ENCODE measurements at regions not wholly inside any gene's neighbourhood (a gene's known extent, or its start where the extent isn't known, plus 50 kb on each side); places are given as distances from the start of the nearest gene placed in this dataset.
"Not testable (repeated sequence)": the region's sequence is repeated elsewhere in the genome, so short reads cannot be mapped to it uniquely, and the experiment has no call there.

- no peak for DNase-seq (ENCODE audit: low read depth)
Observed at GRCh38 chr3:21238661-21239060, 512.3 kb downstream of the ZNF385D start.

DNA sequence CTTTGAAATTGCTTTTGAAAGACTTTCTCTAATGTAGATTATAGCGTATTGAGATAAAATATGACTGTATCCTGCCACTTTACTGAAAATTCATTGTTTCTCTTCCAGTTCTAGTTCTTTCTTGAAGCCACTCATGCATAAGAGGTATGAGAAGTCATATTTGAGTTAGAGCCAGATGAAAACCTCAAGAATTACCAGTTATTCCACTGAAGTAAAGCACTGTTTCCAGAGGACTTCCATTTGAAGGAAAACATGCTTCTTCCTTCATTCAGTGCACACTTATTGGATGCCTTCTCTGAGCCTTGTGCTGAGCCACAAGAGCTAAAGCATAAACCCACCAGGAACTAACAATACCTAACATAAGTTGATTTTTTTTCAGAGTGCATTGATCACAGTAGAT lies 513.4 kb downstream of the ZNF385D start:
- DNase-seq (ENCODE audit: low read depth), result no peak

- DNase-seq (ENCODE audit: low read depth), result no peak
Observed at GRCh38 chr3:21235491-21235890, 515.5 kb downstream of the ZNF385D start.

- no peak for DNase-seq (ENCODE audit: low read depth)
Observed at GRCh38 chr3:21234933-21235332, 516.1 kb downstream of the ZNF385D start.

GRCh38 chr3:21229426-21230135 lies 521.4 kb downstream of the ZNF385D start:
- DNase-seq (ENCODE audit: low read depth), result no peak

GRCh38 chr3:21226086-21226485 lies 524.9 kb downstream of the ZNF385D start:
- no peak for DNase-seq (ENCODE audit: low read depth)

DNA sequence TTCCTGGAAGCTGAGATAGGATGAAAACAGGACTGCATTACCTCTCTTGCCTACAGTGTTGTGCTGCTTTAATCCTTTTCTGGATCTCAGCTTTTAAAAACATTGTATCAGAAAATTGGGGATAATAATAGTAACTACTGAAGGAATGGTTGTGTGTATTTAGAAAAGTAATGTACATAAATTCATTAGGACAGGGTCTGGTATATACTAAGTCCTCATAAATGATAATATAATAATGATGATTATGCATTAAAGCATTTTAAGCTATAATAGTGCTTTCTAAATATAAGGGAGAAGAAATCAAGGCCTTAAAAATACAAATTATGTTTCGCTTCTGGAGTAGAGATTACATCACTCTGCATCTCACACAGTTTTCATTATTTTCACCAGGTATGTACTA lies 530.1 kb downstream of the ZNF385D start:
- no peak for DNase-seq (ENCODE audit: low read depth)

DNA sequence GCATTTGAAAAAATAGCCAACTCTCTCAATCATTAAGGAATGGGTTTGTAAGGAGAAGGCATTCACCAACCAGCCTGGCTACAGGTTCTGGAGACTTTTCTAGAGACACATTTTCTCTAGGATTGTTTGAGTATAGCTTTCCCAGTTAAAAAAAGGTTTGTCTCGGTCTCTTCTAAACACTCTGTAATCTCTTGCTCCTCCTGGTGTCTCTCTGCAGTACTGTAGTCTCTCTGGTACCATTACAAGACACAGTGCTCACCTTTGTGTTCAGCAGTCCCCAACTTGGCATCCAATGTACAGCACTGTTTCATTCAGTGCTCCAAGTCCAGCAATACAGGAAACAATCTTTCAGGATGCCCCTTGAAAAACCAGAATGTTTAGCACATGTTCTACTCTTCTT lies 534.4 kb downstream of the ZNF385D start:
- no peak for DNase-seq (ENCODE audit: low read depth)

GRCh38 chr3:21204122-21204521 lies 546.9 kb downstream of the ZNF385D start:
- DNase-seq (ENCODE audit: low read depth), result not testable (repeated sequence)

DNA sequence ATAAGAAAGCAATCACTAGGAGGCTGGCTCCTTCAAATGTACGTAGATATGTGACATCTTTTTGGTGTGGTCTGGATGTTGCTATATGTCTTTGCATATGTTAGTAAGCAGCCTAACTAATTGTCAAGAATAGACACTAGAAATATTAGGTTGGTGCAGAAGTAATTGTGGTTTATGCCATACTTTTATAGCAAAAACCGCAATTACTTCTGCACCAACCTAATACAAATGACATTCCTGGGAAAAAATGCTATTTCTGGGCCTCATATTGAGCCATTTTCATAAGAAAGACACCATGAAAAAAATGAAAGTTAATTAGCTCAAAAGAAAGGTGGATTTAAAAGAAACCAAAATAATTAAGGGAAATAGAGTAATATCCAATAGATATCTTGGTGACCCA lies 555.8 kb downstream of the ZNF385D start:
- DNase-seq (ENCODE audit: low read depth), result no peak

GRCh38 chr3:21194036-21194435 lies 557.0 kb downstream of the ZNF385D start:
- DNase-seq (ENCODE audit: low read depth), result not testable (repeated sequence)

GRCh38 chr3:21188459-21188858 lies 562.6 kb downstream of the ZNF385D start:
- no peak for DNase-seq (ENCODE audit: low read depth)

- no peak for DNase-seq (ENCODE audit: low read depth)
Observed at GRCh38 chr3:21185816-21186314, 565.1 kb downstream of the ZNF385D start.

- DNase-seq (ENCODE audit: low read depth), result no peak
Observed at GRCh38 chr3:21174461-21174860, 576.5 kb downstream of the ZNF385D start.

DNA sequence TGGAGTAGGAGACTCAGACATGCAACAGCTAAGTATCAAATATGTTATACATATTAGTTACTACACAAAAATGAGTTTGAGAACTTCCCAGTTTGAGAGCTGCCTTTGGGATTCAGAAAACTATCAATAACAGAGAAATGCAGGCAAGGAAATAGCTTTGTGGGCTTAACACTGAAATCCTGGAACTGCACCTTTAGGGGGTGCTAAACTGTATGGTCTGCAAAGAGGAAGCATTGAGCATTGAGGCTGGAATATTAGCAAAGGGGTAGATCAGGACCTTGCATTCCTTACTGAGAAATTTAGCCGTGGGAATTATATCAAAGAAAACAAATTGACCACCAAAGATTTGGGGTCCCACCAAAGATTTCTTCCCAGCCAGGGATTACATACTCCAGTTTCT lies 580.0 kb downstream of the ZNF385D start:
- DNase-seq (ENCODE audit: low read depth), result no peak

GRCh38 chr3:21169948-21170347 lies 581.1 kb downstream of the ZNF385D start:
- DNase-seq (ENCODE audit: low read depth), result no peak

- no peak for DNase-seq (ENCODE audit: low read depth)
Observed at GRCh38 chr3:21168471-21168870, 582.5 kb downstream of the ZNF385D start.

DNA sequence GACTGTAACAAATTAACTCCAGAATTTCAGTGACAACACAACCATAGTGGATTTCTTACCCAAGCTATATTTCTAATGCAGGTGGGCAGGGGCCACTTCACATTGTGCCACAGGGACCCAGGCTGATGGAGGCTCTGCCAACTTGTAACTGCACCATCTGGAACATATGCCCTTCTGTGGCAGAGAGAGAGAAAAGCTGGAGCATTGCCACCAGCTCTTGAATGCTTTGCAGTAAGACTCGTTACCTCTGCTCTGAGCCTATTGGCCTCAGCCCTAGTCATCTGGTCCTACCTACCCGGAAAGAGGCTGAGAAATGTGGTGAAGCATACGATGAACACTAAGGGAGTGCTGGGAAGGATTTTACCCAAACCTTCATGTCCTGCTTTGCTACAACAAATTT lies 587.1 kb downstream of the ZNF385D start:
- no peak for DNase-seq (ENCODE audit: low read depth)

GRCh38 chr3:21159543-21159906 lies 591.5 kb downstream of the ZNF385D start:
- DNase-seq (ENCODE audit: low read depth), result no peak

GRCh38 chr3:21158861-21159542 lies 592.0 kb downstream of the ZNF385D start:
- no peak for DNase-seq (ENCODE audit: low read depth)

DNA sequence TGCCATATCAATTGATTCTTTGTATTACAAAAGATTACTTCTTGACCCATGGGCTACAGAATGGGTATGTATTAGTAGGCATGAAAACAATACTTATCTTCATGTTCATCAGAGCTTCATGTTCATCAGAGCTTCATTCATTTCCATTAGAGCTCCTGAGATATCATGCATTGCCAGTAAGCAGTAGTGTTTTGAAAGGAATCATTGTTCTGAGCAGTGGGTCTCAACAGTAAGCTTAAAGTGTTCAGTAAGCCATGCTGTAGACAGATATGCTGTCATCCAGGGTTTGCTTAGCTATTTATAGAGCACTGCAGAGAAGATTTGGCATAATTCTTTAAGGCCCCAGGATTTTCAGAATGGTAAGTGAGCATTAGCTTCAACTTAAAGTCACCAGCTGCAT lies 596.1 kb downstream of the ZNF385D start:
- no peak for DNase-seq (ENCODE audit: low read depth)

DNA sequence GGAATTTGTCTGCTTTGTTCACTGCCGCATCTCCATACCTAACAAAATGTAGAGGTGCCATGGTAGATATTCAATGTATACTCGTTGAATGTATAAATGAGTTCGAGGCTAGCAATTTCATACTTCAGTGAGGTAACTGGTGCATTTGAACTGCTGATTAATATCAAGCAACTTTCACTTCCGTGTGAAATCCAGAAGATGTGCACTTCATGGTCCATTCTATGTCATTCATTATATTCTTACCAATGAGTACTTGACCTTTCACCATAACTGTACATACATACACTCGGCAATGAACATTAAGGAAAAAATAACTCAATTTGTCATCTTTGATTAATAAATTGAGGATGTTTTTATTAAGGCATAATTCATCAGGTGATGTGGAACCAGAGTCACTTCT lies 598.5 kb downstream of the ZNF385D start:
- no peak for DNase-seq (ENCODE audit: low read depth)

DNA sequence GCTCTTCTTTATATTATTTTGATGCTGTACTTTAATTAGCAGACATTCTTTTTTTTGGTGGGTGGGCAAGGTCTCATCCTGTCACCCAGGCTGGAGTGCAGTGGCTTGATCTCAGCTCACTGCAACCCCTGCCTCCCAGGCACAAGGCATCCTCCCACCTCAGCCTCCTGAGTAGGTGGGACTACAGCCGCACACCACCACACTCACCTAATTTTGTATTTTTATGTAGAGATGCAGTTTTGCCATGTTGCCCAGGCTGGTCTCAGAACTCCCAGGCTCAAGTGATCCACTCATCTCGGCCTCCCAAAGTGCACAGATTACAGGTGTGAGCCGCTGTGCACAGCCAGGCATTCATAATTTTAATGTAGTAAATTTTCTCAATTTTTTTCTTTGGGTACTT lies 608.1 kb downstream of the ZNF385D start:
- no peak for DNase-seq (ENCODE audit: low read depth)

- no peak for DNase-seq (ENCODE audit: low read depth)
Observed at GRCh38 chr3:21142031-21142430, 609.0 kb downstream of the ZNF385D start.
